Upper lobe of left lung (tissue), 4 donors: ENCODE measurements at regions not wholly inside any gene's neighbourhood (a gene's known extent, or its start where the extent isn't known, plus 50 kb on each side); places are given as distances from the start of the nearest gene placed in this dataset.

Experiments used
- CTCF ChIP-seq, 6 experiments: fragments of 450-650 bp in 4 of 6; fragments of 200-600 bp in 2 of 6; sonication (generic) in 2 of 6; IDR thresholded peaks; one replicate each; pipeline ENCODE4 v1.5.1; 2016 to 2019; ENCODE audit warnings: antibody characterized with exemption in 6 of 6
- POLR2A ChIP-seq, 4 donors: fragments of 450-650 bp; IDR thresholded peaks; one replicate each; pipeline ENCODE4 v1.5.1; 2016 to 2017; ENCODE audit warnings: antibody characterized with exemption in 4 of 4, mild to moderate bottlenecking in 2 of 4

GRCh38 chr10:62736168-62736546 is 68.4 kb upstream of the ADO start:
- TF ChIP-seq POLR2A (IDR thresholded peaks at IDR 0.05) = no peak
- no peak for TF ChIP-seq CTCF (IDR thresholded peaks at IDR 0.05)
